ENCODE measurements at regions not wholly inside any gene's neighbourhood (a gene's known extent, or its start where the extent isn't known, plus 50 kb on each side); places are given as distances from the start of the nearest gene placed in this dataset.

DNA sequence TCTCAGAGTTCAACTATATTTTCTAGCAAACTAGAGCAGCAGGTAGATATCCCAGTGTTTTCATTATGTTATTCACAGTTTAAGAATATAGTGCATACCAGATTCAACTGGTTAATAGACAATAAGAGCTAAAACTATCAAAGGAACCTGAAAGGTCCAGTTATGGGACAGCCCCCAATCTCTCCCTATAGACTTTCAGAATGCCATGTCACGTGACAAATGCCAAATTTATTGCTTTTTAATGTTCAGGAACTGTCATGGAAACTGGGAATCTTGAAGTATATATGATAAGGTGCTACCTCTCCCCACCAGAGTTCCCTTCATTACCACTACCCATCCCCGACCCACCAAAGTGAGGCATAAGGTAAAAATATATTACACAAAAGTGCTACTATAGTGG is 629.0 kb upstream of the SEMA6A start:
- TF ChIP-seq, protein P1, sequence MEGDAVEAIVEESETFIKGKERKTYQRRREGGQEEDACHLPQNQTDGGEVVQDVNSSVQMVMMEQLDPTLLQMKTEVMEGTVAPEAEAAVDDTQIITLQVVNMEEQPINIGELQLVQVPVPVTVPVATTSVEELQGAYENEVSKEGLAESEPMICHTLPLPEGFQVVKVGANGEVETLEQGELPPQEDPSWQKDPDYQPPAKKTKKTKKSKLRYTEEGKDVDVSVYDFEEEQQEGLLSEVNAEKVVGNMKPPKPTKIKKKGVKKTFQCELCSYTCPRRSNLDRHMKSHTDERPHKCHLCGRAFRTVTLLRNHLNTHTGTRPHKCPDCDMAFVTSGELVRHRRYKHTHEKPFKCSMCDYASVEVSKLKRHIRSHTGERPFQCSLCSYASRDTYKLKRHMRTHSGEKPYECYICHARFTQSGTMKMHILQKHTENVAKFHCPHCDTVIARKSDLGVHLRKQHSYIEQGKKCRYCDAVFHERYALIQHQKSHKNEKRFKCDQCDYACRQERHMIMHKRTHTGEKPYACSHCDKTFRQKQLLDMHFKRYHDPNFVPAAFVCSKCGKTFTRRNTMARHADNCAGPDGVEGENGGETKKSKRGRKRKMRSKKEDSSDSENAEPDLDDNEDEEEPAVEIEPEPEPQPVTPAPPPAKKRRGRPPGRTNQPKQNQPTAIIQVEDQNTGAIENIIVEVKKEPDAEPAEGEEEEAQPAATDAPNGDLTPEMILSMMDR (IDR thresholded peaks at IDR 0.05; ENCODE audit: unreplicated experiment) = no peak
- BruUV-seq (replicated peaks) = no TSS peak

DNA sequence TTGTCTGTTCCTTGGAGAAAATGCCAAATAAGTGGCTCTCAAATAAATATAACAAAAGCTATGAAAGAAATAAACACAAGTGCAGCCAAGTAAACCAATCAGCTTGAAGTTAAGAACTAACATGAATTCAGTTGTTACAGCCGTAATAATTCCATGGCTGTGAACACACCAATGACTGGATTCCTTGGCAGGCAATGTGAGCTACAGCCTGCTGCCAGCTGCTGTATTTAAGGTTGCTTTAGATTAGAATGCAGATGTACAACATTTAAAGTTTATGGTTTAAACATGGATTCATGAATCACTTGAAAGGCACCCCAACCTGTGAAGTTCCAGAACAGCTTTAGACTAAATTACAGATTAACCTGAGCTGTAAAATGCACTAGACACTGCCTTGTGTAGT is 626.4 kb upstream of the SEMA6A start:
- no TSS peak for BruUV-seq (replicated peaks)
- CTCF ChIA-PET = no interaction called here

More for the DNA sequence above, 629.0 kb upstream of the SEMA6A start:
- no peaks in the 10 kb centered on the region for H3K9me3 Mint-ChIP-seq (ENCODE audit: unreplicated experiment)
- intact Hi-C loops (cut with micrococcal nuclease) = no loop called here
- H3K4me3 Mint-ChIP-seq (ENCODE audit: unreplicated experiment) = no peak overlapping the region
- no peaks in the 10 kb centered on the region for H3K27me3 Mint-ChIP-seq (ENCODE audit: insufficient read depth, unreplicated experiment)
- DNase-seq (ENCODE audit: unreplicated experiment) = no peak
- ChIA-PET CTCF (no interaction called here), POLR2A (no interaction called here)
- no peaks in the 10 kb centered on the region for H3K36me3 Mint-ChIP-seq (ENCODE audit: insufficient read depth, unreplicated experiment)
- H3K27ac Mint-ChIP-seq (ENCODE audit: low read depth, unreplicated experiment) = no peak overlapping the region
- peaks cover 8% of the 10 kb centered on the region for H3K4me1 Mint-ChIP-seq (ENCODE audit: insufficient read depth, unreplicated experiment)

DNA sequence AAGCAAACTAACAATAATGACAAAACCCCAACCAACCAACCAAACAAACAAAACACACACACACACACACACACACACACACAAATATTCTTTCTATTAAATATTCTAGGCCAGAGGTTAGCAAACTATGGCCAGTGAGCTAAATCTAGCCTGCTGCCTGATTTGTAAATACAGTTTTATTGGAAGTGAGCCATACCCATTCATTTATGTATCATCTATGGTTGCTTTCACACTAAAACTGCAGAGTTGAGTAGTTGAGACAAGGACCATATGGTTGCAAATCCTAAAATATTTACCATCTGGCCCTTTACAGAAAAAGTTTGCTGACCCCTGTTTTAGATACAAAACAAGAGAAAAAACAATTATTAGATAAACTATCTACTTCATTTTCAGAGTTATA is 620.5 kb upstream of the SEMA6A start:
- intact Hi-C loops (cut with micrococcal nuclease) = no loop called here
- ChIA-PET CTCF (no interaction called here), POLR2A (no interaction called here)
- Mint-ChIP-seq H3K36me3 (ENCODE audit: insufficient read depth, unreplicated experiment) (no peaks in the 10 kb centered on the region), H3K9me3 (ENCODE audit: unreplicated experiment) (no peaks in the 10 kb centered on the region), H3K4me1 (ENCODE audit: insufficient read depth, unreplicated experiment) (peaks cover 5% of the 10 kb centered on the region), H3K4me3 (ENCODE audit: unreplicated experiment) (no peak overlapping the region), H3K27ac (ENCODE audit: low read depth, unreplicated experiment) (no peak overlapping the region), H3K27me3 (ENCODE audit: insufficient read depth, unreplicated experiment) (no peaks in the 10 kb centered on the region)
- DNase-seq (ENCODE audit: unreplicated experiment) = no peak
- TF ChIP-seq, protein P1 (IDR thresholded peaks at IDR 0.05; ENCODE audit: unreplicated experiment) = no peak
- no TSS peak for BruUV-seq (replicated peaks)

More for the DNA sequence above, 626.4 kb upstream of the SEMA6A start:
- Mint-ChIP-seq H3K36me3 (ENCODE audit: insufficient read depth, unreplicated experiment) (no peaks in the 10 kb centered on the region), H3K9me3 (ENCODE audit: unreplicated experiment) (no peaks in the 10 kb centered on the region), H3K4me1 (ENCODE audit: insufficient read depth, unreplicated experiment) (peaks cover 7% of the 10 kb centered on the region), H3K27ac (ENCODE audit: low read depth, unreplicated experiment) (no peak overlapping the region), H3K4me3 (ENCODE audit: unreplicated experiment) (no peak overlapping the region), H3K27me3 (ENCODE audit: insufficient read depth, unreplicated experiment) (no peaks in the 10 kb centered on the region)
- intact Hi-C loops (cut with micrococcal nuclease) = no loop called here
- POLR2A ChIA-PET = no interaction called here
- TF ChIP-seq, protein P1 (IDR thresholded peaks at IDR 0.05; ENCODE audit: unreplicated experiment) = no peak
- DNase-seq (ENCODE audit: unreplicated experiment) = no peak

GRCh38 chr5:117191251-117191650 is 616.6 kb upstream of the SEMA6A start:
- POLR2A ChIA-PET = interaction anchor here (0.6 to 0.7 kb wide), 2 partner anchors 736 to 876 kb away, joined by 4 read pairs; no protein-coding TSS in a partner anchor
- H3K9me3 Mint-ChIP-seq (ENCODE audit: unreplicated experiment) = no peaks in the 10 kb centered on the region
- no peak overlapping the region for H3K27ac Mint-ChIP-seq (ENCODE audit: low read depth, unreplicated experiment)
- intact Hi-C loops (cut with micrococcal nuclease) = no loop called here
- TF ChIP-seq, protein P1 (IDR thresholded peaks at IDR 0.05; ENCODE audit: unreplicated experiment) = no peak
- no TSS peak for BruUV-seq (replicated peaks)
- peaks cover 5% of the 10 kb centered on the region for H3K4me1 Mint-ChIP-seq (ENCODE audit: insufficient read depth, unreplicated experiment)
- CTCF ChIA-PET = no interaction called here
- no peaks in the 10 kb centered on the region for H3K36me3 Mint-ChIP-seq (ENCODE audit: insufficient read depth, unreplicated experiment)
- peak; percentile 10 for DNase-seq (ENCODE audit: unreplicated experiment)
- no peak overlapping the region for H3K4me3 Mint-ChIP-seq (ENCODE audit: unreplicated experiment)
- H3K27me3 Mint-ChIP-seq (ENCODE audit: insufficient read depth, unreplicated experiment) = no peaks in the 10 kb centered on the region
